ENCODE measurements at regions not wholly inside any gene's neighbourhood (a gene's known extent, or its start where the extent isn't known, plus 50 kb on each side); places are given as distances from the start of the nearest gene placed in this dataset.

- Histone ChIP-seq H3K9ac (ENCODE audit: low read length in 2 of 2) (no peak overlapping the region), H3K4me3 (ENCODE audit: low read length in 2 of 2) (no peak overlapping the region), H3K27me3 (ENCODE audit: control insufficient read depth in 1 of 2, insufficient read depth in 2 of 2, low read length in 2 of 2) (no peaks in the 10 kb centered on the region), H3K27ac (ENCODE audit: low read length) (no peak overlapping the region), H3K4me1 (ENCODE audit: control insufficient read depth, insufficient read depth, low read length) (no peaks in the 10 kb centered on the region), H3K9me3 (ENCODE audit: control insufficient read depth in 2 of 2, low read length in 2 of 2) (no peaks in the 10 kb centered on the region), H3K36me3 (ENCODE audit: control insufficient read depth in 2 of 2, insufficient read depth in 2 of 2, low read length in 2 of 2) (no peaks in the 10 kb centered on the region)
Observed at GRCh38 chr5:130976493-130976892, 188.6 kb downstream of the HINT1 start.

GRCh38 chr5:130975847-130976246 is 189.2 kb downstream of the HINT1 start:
- Histone ChIP-seq H3K4me1 (ENCODE audit: control insufficient read depth, insufficient read depth, low read length) (no peaks in the 10 kb centered on the region), H3K27me3 (ENCODE audit: control insufficient read depth in 1 of 2, insufficient read depth in 2 of 2, low read length in 2 of 2) (no peaks in the 10 kb centered on the region), H3K4me3 (ENCODE audit: low read length in 2 of 2) (no peak overlapping the region), H3K9me3 (ENCODE audit: control insufficient read depth in 2 of 2, low read length in 2 of 2) (no peaks in the 10 kb centered on the region), H3K9ac (ENCODE audit: low read length in 2 of 2) (no peak overlapping the region), H3K36me3 (ENCODE audit: control insufficient read depth in 2 of 2, insufficient read depth in 2 of 2, low read length in 2 of 2) (no peaks in the 10 kb centered on the region), H3K27ac (ENCODE audit: low read length) (no peak overlapping the region)

- H3K36me3 ChIP-seq (ENCODE audit: control insufficient read depth in 2 of 2, insufficient read depth in 2 of 2, low read length in 2 of 2) = no peaks in the 10 kb centered on the region
- H3K9me3 ChIP-seq (ENCODE audit: control insufficient read depth in 2 of 2, low read length in 2 of 2) = no peaks in the 10 kb centered on the region
- no peaks in the 10 kb centered on the region for H3K4me1 ChIP-seq (ENCODE audit: control insufficient read depth, insufficient read depth, low read length)
- no peaks in the 10 kb centered on the region for H3K27me3 ChIP-seq (ENCODE audit: control insufficient read depth in 1 of 2, insufficient read depth in 2 of 2, low read length in 2 of 2)
- H3K4me3 ChIP-seq (ENCODE audit: low read length in 2 of 2) = no peak overlapping the region
- no peak overlapping the region for H3K27ac ChIP-seq (ENCODE audit: low read length)
- no peak overlapping the region for H3K9ac ChIP-seq (ENCODE audit: low read length in 2 of 2)
Observed at GRCh38 chr5:130975299-130975698, 189.8 kb downstream of the HINT1 start.

GRCh38 chr5:130974021-130974683 is 190.9 kb downstream of the HINT1 start:
- Histone ChIP-seq H3K36me3 (ENCODE audit: control insufficient read depth in 2 of 2, insufficient read depth in 2 of 2, low read length in 2 of 2) (no peaks in the 10 kb centered on the region), H3K4me1 (ENCODE audit: control insufficient read depth, insufficient read depth, low read length) (no peaks in the 10 kb centered on the region), H3K4me3 (ENCODE audit: low read length in 2 of 2) (no peak overlapping the region), H3K9me3 (ENCODE audit: control insufficient read depth in 2 of 2, low read length in 2 of 2) (no peaks in the 10 kb centered on the region), H3K27me3 (ENCODE audit: control insufficient read depth in 1 of 2, insufficient read depth in 2 of 2, low read length in 2 of 2) (no peaks in the 10 kb centered on the region), H3K9ac (ENCODE audit: low read length in 2 of 2) (no peak overlapping the region), H3K27ac (ENCODE audit: low read length) (no peak overlapping the region)

- H3K9me3 ChIP-seq (ENCODE audit: control insufficient read depth in 2 of 2, low read length in 2 of 2) = no peaks in the 10 kb centered on the region
- H3K27me3 ChIP-seq (ENCODE audit: control insufficient read depth in 1 of 2, insufficient read depth in 2 of 2, low read length in 2 of 2) = no peaks in the 10 kb centered on the region
- no peaks in the 10 kb centered on the region for H3K4me1 ChIP-seq (ENCODE audit: control insufficient read depth, insufficient read depth, low read length)
- H3K36me3 ChIP-seq (ENCODE audit: control insufficient read depth in 2 of 2, insufficient read depth in 2 of 2, low read length in 2 of 2) = no peaks in the 10 kb centered on the region
- no peak overlapping the region for H3K4me3 ChIP-seq (ENCODE audit: low read length in 2 of 2)
- H3K27ac ChIP-seq (ENCODE audit: low read length) = no peak overlapping the region
- H3K9ac ChIP-seq (ENCODE audit: low read length in 2 of 2) = no peak overlapping the region
Observed at GRCh38 chr5:130966990-130967525, 198.0 kb downstream of the HINT1 start.

DNA sequence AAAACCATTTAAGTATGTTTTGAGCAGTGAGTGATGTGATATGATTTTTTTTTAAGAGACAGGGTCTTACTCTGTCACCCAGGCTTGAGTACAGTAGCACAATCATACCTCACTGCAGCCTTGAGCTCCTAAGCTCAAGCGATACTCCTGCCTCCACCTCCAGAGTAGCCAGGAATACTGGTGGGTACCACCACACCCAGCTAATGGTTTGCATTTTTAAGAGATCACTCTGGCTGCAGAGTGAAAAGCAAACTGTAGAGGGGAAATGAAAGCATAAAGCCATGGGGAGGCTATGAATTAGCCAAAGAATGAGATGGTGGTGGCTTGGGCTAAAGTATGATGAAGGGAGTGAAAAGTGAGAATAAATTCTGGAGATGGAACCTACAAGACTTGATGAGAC is 199.1 kb downstream of the HINT1 start:
- Histone ChIP-seq H3K9ac (ENCODE audit: low read length in 2 of 2) (no peak overlapping the region), H3K36me3 (ENCODE audit: control insufficient read depth in 2 of 2, insufficient read depth in 2 of 2, low read length in 2 of 2) (no peaks in the 10 kb centered on the region), H3K27me3 (ENCODE audit: control insufficient read depth in 1 of 2, insufficient read depth in 2 of 2, low read length in 2 of 2) (no peaks in the 10 kb centered on the region), H3K4me3 (ENCODE audit: low read length in 2 of 2) (no peak overlapping the region), H3K4me1 (ENCODE audit: control insufficient read depth, insufficient read depth, low read length) (no peaks in the 10 kb centered on the region), H3K27ac (ENCODE audit: low read length) (no peak overlapping the region), H3K9me3 (ENCODE audit: control insufficient read depth in 2 of 2, low read length in 2 of 2) (no peaks in the 10 kb centered on the region)

- Histone ChIP-seq H3K9ac (ENCODE audit: low read length in 2 of 2) (no peak overlapping the region), H3K27ac (ENCODE audit: low read length) (no peak overlapping the region), H3K27me3 (ENCODE audit: control insufficient read depth in 1 of 2, insufficient read depth in 2 of 2, low read length in 2 of 2) (no peaks in the 10 kb centered on the region), H3K4me1 (ENCODE audit: control insufficient read depth, insufficient read depth, low read length) (no peaks in the 10 kb centered on the region), H3K36me3 (ENCODE audit: control insufficient read depth in 2 of 2, insufficient read depth in 2 of 2, low read length in 2 of 2) (no peaks in the 10 kb centered on the region), H3K9me3 (ENCODE audit: control insufficient read depth in 2 of 2, low read length in 2 of 2) (no peaks in the 10 kb centered on the region), H3K4me3 (ENCODE audit: low read length in 2 of 2) (no peak overlapping the region)
Observed at GRCh38 chr5:130965360-130965759, 199.7 kb downstream of the HINT1 start.

DNA sequence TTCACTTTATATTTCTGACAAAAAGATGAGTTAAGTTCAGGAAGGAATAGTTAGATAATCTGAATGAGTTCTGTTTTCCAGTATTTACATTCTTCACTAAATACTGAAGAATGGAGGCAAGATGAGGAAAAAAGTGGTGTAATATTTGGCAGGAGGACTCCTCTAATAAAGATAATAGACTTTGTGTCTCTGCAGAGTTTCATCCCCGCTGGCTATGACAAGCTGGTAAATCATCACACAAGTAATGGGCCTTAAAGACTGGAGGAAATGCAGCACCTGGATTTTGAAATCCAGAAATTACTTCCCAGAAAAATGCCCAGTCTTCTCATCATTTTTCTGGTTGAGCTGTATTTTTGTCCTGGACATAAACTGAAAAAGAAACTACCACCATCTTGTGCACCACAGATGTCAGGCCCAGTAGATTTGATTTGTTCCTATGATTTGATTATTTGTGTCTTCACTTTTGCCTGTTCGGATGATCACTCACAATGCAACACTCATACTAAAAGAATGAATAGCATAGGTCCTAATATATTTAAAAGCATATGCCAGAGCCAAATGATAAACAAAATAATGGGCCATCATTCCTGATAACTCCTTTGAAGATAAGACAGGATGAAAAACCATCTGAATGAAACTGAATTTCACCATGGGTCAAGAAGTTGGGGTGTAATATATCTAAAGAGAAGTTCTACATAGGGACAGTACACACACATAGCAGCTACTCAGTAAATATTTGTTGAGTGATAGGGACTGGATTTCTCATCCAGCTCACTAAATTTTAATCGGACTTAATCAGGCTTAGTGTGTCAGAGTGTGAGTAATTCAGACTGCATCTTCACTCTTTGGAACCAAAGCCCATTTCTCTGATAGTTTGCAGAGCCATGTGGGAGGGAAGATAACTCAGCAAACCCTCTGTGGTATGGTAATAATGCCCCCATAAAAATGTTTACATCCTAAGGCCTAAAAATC is 200.5 kb downstream of the HINT1 start:
- Histone ChIP-seq H3K4me3 (ENCODE audit: low read length in 2 of 2) (no peak overlapping the region), H3K9ac (ENCODE audit: low read length in 2 of 2) (no peak overlapping the region), H3K9me3 (ENCODE audit: control insufficient read depth in 2 of 2, low read length in 2 of 2) (no peaks in the 10 kb centered on the region), H3K36me3 (ENCODE audit: control insufficient read depth in 2 of 2, insufficient read depth in 2 of 2, low read length in 2 of 2) (no peaks in the 10 kb centered on the region), H3K4me1 (ENCODE audit: control insufficient read depth, insufficient read depth, low read length) (no peaks in the 10 kb centered on the region), H3K27ac (ENCODE audit: low read length) (no peak overlapping the region), H3K27me3 (ENCODE audit: control insufficient read depth in 1 of 2, insufficient read depth in 2 of 2, low read length in 2 of 2) (no peaks in the 10 kb centered on the region)

- Histone ChIP-seq H3K9ac (ENCODE audit: low read length in 2 of 2) (no peak overlapping the region), H3K4me1 (ENCODE audit: control insufficient read depth, insufficient read depth, low read length) (no peaks in the 10 kb centered on the region), H3K27me3 (ENCODE audit: control insufficient read depth in 1 of 2, insufficient read depth in 2 of 2, low read length in 2 of 2) (no peaks in the 10 kb centered on the region), H3K4me3 (ENCODE audit: low read length in 2 of 2) (no peak overlapping the region), H3K9me3 (ENCODE audit: control insufficient read depth in 2 of 2, low read length in 2 of 2) (no peaks in the 10 kb centered on the region), H3K36me3 (ENCODE audit: control insufficient read depth in 2 of 2, insufficient read depth in 2 of 2, low read length in 2 of 2) (no peaks in the 10 kb centered on the region), H3K27ac (ENCODE audit: low read length) (no peak overlapping the region)
Observed at GRCh38 chr5:130963798-130964197, 201.3 kb downstream of the HINT1 start.

DNA sequence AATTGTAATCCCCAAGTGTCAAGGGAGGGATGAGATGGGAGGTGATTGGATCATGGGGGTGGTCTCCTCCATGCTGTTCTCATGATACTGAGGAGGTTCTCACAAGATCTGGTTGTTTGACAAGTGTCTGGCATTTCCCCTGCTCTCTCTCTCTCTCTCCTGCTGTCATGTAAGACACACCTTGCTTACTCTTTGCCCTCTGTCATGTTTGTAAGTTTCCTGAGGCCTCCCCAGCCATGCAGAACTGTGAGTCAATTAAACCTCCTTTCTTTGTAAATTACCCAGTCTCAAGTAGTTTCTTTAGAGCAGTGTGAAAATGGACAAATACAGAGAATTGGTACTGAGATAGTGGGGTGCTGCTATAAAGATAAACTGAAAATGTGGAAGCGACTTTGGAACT is 207.9 kb downstream of the HINT1 start:
- Histone ChIP-seq H3K9ac (ENCODE audit: low read length in 2 of 2) (no peak overlapping the region), H3K36me3 (ENCODE audit: control insufficient read depth in 2 of 2, insufficient read depth in 2 of 2, low read length in 2 of 2) (no peaks in the 10 kb centered on the region), H3K4me3 (ENCODE audit: low read length in 2 of 2) (no peak overlapping the region), H3K4me1 (ENCODE audit: control insufficient read depth, insufficient read depth, low read length) (no peaks in the 10 kb centered on the region), H3K27me3 (ENCODE audit: control insufficient read depth in 1 of 2, insufficient read depth in 2 of 2, low read length in 2 of 2) (no peaks in the 10 kb centered on the region), H3K9me3 (ENCODE audit: control insufficient read depth in 2 of 2, low read length in 2 of 2) (no peaks in the 10 kb centered on the region), H3K27ac (ENCODE audit: low read length) (no peak overlapping the region)

- Histone ChIP-seq H3K9ac (ENCODE audit: low read length in 2 of 2) (no peak overlapping the region), H3K4me1 (ENCODE audit: control insufficient read depth, insufficient read depth, low read length) (no peaks in the 10 kb centered on the region), H3K9me3 (ENCODE audit: control insufficient read depth in 2 of 2, low read length in 2 of 2) (no peaks in the 10 kb centered on the region), H3K4me3 (ENCODE audit: low read length in 2 of 2) (no peak overlapping the region), H3K27me3 (ENCODE audit: control insufficient read depth in 1 of 2, insufficient read depth in 2 of 2, low read length in 2 of 2) (no peaks in the 10 kb centered on the region), H3K36me3 (ENCODE audit: control insufficient read depth in 2 of 2, insufficient read depth in 2 of 2, low read length in 2 of 2) (no peaks in the 10 kb centered on the region), H3K27ac (ENCODE audit: low read length) (no peak overlapping the region)
Observed at GRCh38 chr5:130955041-130955440, 210.0 kb downstream of the HINT1 start.

Measured in stomach smooth muscle (tissue), 2 donors.